ENCODE measurements at regions not wholly inside any gene's neighbourhood (a gene's known extent, or its start where the extent isn't known, plus 50 kb on each side); places are given as distances from the start of the nearest gene placed in this dataset.

DNA sequence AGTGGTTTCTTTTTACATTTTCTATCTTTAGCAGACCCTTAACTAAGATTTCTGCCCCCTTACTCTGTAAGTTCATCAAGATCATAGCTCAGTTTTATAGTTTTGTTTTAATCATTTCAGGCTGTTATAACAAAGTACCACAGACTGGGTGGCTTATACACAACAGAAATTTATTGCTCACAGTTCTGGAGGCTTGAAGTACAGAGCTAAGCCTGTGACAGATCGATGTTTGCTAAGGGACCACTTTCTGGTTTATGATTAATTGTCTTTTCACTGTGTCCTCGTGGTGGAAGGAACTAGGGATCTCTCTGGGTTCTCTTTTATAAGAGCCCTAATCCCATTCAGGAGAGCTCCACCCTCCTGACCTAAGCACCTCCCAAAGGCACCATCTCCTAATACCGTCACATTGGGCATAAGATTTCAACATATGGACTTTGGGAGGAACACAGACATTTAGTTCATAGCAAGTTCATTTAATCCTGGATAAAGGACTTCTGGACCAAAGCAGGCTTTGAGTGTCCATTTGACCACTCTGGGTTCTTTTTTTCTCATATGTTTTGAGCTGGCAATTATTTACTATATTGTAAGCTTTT is 137.0 kb upstream of the IL15 start:
- TF ChIP-seq SUZ12 (IDR thresholded peaks at IDR 0.05; ENCODE audit: extremely low read depth, insufficient read depth, insufficient read length) (no peak), YY1 (IDR thresholded peaks at IDR 0.05; ENCODE audit: insufficient read depth, insufficient read length) (no peak)

Measured in NT2/D1 (cell line).